ENCODE measurements at regions not wholly inside any gene's neighbourhood (a gene's known extent, or its start where the extent isn't known, plus 50 kb on each side); places are given as distances from the start of the nearest gene placed in this dataset.

DNA sequence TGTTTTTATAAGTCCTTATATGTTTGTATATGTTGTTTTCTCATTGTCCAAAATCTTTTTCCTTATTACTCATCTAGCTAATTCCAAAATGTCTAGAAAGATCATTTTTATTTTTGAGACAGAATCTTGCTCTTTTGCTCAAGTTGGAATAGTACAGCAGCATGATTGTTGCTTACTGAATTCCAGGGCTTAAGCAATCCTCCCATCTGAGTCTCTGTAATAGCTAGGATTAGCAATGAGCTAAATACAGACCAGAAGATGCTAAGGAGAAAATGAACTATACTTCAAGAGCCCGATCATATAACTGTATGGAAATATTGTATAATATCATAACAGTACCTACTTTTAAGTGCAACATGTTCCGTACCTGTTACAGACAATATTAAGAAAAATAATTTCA, 1027.0 kb downstream of the STIM2 start:
- no peaks in the 10 kb centered on the region for H3K9me3 ChIP-seq
- no peaks in the 10 kb centered on the region for H3K27me3 ChIP-seq
- DNase-seq (ENCODE audit: low spot score in 2 of 2): no peak
- no peak overlapping the region for H3K27ac ChIP-seq
- H3K36me3 ChIP-seq: no peaks in the 10 kb centered on the region
- TF ChIP-seq, protein P1, sequence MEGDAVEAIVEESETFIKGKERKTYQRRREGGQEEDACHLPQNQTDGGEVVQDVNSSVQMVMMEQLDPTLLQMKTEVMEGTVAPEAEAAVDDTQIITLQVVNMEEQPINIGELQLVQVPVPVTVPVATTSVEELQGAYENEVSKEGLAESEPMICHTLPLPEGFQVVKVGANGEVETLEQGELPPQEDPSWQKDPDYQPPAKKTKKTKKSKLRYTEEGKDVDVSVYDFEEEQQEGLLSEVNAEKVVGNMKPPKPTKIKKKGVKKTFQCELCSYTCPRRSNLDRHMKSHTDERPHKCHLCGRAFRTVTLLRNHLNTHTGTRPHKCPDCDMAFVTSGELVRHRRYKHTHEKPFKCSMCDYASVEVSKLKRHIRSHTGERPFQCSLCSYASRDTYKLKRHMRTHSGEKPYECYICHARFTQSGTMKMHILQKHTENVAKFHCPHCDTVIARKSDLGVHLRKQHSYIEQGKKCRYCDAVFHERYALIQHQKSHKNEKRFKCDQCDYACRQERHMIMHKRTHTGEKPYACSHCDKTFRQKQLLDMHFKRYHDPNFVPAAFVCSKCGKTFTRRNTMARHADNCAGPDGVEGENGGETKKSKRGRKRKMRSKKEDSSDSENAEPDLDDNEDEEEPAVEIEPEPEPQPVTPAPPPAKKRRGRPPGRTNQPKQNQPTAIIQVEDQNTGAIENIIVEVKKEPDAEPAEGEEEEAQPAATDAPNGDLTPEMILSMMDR (IDR thresholded peaks at IDR 0.05): no peak
- intact Hi-C loops (cut with DNase I): no loop called here
- H3K4me1 ChIP-seq: no peaks in the 10 kb centered on the region
- H3K4me3 ChIP-seq: no peak overlapping the region

DNA sequence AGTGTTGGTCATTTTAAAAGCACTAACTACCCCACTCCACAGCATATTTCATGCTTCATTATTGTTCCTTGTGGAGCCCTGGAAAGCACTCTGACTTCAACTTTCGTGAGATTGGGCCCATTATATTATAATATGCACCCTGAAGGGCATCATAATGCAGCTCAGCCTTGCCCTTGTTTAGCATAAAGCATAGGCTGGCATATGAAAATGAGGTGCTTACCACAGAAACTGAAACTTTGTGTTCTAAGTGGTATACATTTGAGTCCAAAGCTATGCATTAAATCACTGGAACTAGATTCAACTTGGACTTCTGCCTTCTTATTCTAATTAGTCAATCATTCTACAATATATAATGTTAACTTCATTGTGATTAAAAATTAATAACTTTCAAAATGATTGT, 1027.9 kb downstream of the STIM2 start:
- H3K27ac ChIP-seq: no peak overlapping the region
- H3K4me3 ChIP-seq: no peak overlapping the region
- no peaks in the 10 kb centered on the region for H3K27me3 ChIP-seq
- no peaks in the 10 kb centered on the region for H3K9me3 ChIP-seq
- H3K36me3 ChIP-seq: no peaks in the 10 kb centered on the region
- TF ChIP-seq, protein P1 (IDR thresholded peaks at IDR 0.05): no peak
- no peaks in the 10 kb centered on the region for H3K4me1 ChIP-seq
- DNase-seq (ENCODE audit: low spot score in 2 of 2): no peak
- intact Hi-C loops (cut with DNase I): no loop called here

DNA sequence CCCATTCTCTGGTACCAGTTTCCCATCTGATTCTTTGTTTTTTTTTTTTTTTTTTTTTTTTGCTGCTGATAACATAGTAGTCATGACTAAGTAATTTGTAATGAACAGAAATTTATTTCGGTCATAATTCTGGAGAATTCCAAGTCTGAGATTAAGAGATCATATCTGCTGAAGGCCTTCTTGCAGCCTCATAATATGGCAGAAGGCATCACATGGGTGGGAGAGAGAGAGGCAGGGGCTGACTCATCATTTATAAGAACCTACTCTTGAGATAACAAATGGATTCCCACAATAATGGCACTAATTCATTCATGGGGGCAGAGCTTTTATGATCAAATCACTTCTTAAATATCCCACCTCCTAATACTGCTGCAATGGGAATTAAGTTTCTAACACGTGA, 1034.3 kb downstream of the STIM2 start:
- H3K9me3 ChIP-seq: no peaks in the 10 kb centered on the region
- H3K4me3 ChIP-seq: no peak overlapping the region
- no peaks in the 10 kb centered on the region for H3K27me3 ChIP-seq
- TF ChIP-seq, protein P1 (IDR thresholded peaks at IDR 0.05): no peak
- H3K36me3 ChIP-seq: no peaks in the 10 kb centered on the region
- H3K27ac ChIP-seq: no peak overlapping the region
- intact Hi-C loops (cut with DNase I): no loop called here
- H3K4me1 ChIP-seq: no peaks in the 10 kb centered on the region
- no peak for DNase-seq (ENCODE audit: low spot score in 2 of 2)

DNA sequence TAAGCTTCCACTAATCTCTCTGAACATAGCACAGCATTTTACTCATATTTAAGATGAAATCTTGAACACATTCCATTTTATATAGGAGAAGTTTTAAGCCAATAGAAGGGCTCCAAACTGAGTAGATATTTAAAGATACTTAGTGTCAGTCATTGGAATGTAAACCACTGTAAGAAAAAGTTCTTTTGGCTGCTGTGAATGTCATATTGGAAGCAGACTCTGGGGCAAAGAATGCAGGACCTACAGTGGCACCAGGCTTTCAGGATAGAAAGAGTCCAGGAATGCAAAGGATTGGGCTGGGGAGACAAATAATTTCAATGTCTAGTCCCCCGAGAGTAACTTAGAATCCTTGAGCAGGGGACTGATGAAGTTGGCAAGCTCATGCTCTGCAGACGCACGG, 1047.7 kb downstream of the STIM2 start:
- no peaks in the 10 kb centered on the region for H3K27me3 ChIP-seq
- no peaks in the 10 kb centered on the region for H3K36me3 ChIP-seq
- H3K4me1 ChIP-seq: no peaks in the 10 kb centered on the region
- H3K4me3 ChIP-seq: no peak overlapping the region
- TF ChIP-seq, protein P1 (IDR thresholded peaks at IDR 0.05): no peak
- no peaks in the 10 kb centered on the region for H3K9me3 ChIP-seq
- DNase-seq (ENCODE audit: low spot score in 2 of 2): no peak
- no peak overlapping the region for H3K27ac ChIP-seq
- intact Hi-C loops (cut with DNase I): no loop called here

DNA sequence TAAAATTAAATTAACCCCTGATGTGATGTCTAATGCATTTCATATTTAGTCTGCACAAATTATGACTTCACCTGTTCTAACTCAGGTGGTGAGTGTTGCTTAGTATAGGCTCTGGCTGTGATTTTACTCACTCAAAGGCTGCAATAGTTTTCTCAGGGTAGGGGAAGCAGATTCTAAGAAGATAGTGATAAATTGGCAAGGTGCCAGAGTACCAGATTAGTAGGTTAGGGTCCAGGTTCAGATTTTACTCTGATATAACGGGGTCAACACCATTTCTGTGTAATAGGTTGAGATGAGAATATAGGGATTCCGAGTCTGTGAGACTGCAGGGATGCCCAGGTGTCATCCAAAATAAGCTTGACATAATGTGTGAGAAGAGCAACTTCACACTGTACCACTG, 1049.6 kb downstream of the STIM2 start:
- intact Hi-C loops (cut with DNase I): no loop called here
- TF ChIP-seq, protein P1 (IDR thresholded peaks at IDR 0.05): no peak
- H3K4me3 ChIP-seq: no peak overlapping the region
- no peaks in the 10 kb centered on the region for H3K4me1 ChIP-seq
- DNase-seq (ENCODE audit: low spot score in 2 of 2): no peak
- H3K9me3 ChIP-seq: no peaks in the 10 kb centered on the region
- H3K36me3 ChIP-seq: no peaks in the 10 kb centered on the region
- no peak overlapping the region for H3K27ac ChIP-seq
- no peaks in the 10 kb centered on the region for H3K27me3 ChIP-seq

DNA sequence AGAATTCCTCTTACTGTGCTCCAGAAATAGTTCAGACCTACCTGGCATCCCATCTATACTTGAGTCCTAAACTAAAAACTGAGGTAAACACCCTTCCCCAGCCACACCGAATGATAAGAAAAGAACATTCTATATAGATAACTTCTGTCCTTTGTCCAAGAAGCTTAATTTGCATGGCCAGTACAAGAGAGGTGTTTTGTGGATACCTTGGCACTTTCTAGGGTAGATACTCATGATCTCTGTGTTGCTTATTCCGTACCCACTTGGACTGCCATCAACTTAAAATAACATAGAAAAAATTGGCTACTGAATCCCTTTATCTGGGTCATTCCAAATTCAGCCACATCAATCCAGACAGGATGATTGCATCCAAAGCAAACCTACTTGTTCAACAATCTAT, 1050.4 kb downstream of the STIM2 start:
- Histone ChIP-seq H3K9me3 (no peaks in the 10 kb centered on the region), H3K27ac (no peak overlapping the region), H3K4me1 (no peaks in the 10 kb centered on the region), H3K4me3 (no peak overlapping the region), H3K27me3 (no peaks in the 10 kb centered on the region), H3K36me3 (no peaks in the 10 kb centered on the region)
- intact Hi-C loops (cut with DNase I): no loop called here
- TF ChIP-seq, protein P1 (IDR thresholded peaks at IDR 0.05): no peak
- no peak for DNase-seq (ENCODE audit: low spot score in 2 of 2)

Data from ascending aorta (tissue), 2 donors.